Nephron progenitor cell (in vitro differentiated cells): ENCODE measurements at regions not wholly inside any gene's neighbourhood (a gene's known extent, or its start where the extent isn't known, plus 50 kb on each side); places are given as distances from the start of the nearest gene placed in this dataset.

Experiments used
- DNase-seq: peaks from one replicate; pipeline ENCODE4 v3.0.0; 2021
- H3K27ac Mint-ChIP-seq: 2 replicates; pipeline ENCODE4 v1.8.0; 2021; ENCODE audit warnings: mild to moderate bottlenecking, moderate library complexity, mixed read lengths
- H3K27me3 Mint-ChIP-seq: 2 replicates; pipeline ENCODE4 v1.8.0; 2021; ENCODE audit warnings: mild to moderate bottlenecking, low read depth, mixed read lengths; ENCODE audit not compliant: poor library complexity
- H3K36me3 Mint-ChIP-seq: 2 replicates; pipeline ENCODE4 v1.8.0; 2021; ENCODE audit warnings: low read depth, mixed read lengths
- H3K4me1 Mint-ChIP-seq: 2 replicates; pipeline ENCODE4 v1.8.0; 2021; ENCODE audit warnings: mixed read lengths
- H3K4me3 Mint-ChIP-seq: 2 replicates; pipeline ENCODE4 v1.8.0; 2021; ENCODE audit warnings: mild to moderate bottlenecking, moderate library complexity, mixed read lengths
- H3K9me3 Mint-ChIP-seq: 2 replicates; pipeline ENCODE4 v1.8.0; 2021; ENCODE audit warnings: mild to moderate bottlenecking, moderate library complexity, mixed read lengths
- TF ChIP-seq, protein P1 (sequence below): fragments of 200-600 bp; sonication (generic); IDR thresholded peaks from 2 replicates; pipeline ENCODE4 v1.5.0; 2021; ENCODE audit warnings: antibody characterized with exemption

DNA sequence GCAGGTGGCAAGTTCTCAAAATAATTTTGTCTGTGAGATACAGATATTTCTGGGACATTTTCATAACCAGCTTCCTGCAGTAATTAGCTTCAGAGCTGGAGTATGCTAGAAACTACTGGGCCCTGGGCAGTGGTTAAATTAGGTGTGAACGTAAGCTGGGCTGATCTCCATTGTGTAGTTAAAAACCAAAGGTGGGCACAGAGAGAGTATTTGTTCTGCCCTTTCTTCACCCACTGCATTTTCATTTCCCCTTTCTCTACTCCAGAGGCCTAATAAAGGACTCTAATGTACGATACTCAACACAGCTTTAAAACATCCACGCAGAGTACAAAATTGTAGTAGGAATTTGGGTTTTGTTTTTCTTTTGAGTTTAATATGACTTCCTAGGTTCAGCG is 252.7 kb downstream of the SPRY1 start:
- Mint-ChIP-seq H3K9me3 (peaks cover 7% of the 10 kb centered on the region), H3K27me3 (no peaks in the 10 kb centered on the region), H3K36me3 (peaks cover 3% of the 10 kb centered on the region), H3K4me3 (no peak overlapping the region), H3K27ac (peak overlapping the region; percentile 83), H3K4me1 (peaks cover 12% of the 10 kb centered on the region)
- TF ChIP-seq, protein P1, sequence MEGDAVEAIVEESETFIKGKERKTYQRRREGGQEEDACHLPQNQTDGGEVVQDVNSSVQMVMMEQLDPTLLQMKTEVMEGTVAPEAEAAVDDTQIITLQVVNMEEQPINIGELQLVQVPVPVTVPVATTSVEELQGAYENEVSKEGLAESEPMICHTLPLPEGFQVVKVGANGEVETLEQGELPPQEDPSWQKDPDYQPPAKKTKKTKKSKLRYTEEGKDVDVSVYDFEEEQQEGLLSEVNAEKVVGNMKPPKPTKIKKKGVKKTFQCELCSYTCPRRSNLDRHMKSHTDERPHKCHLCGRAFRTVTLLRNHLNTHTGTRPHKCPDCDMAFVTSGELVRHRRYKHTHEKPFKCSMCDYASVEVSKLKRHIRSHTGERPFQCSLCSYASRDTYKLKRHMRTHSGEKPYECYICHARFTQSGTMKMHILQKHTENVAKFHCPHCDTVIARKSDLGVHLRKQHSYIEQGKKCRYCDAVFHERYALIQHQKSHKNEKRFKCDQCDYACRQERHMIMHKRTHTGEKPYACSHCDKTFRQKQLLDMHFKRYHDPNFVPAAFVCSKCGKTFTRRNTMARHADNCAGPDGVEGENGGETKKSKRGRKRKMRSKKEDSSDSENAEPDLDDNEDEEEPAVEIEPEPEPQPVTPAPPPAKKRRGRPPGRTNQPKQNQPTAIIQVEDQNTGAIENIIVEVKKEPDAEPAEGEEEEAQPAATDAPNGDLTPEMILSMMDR: no peak
- DNase-seq: no peak

DNA sequence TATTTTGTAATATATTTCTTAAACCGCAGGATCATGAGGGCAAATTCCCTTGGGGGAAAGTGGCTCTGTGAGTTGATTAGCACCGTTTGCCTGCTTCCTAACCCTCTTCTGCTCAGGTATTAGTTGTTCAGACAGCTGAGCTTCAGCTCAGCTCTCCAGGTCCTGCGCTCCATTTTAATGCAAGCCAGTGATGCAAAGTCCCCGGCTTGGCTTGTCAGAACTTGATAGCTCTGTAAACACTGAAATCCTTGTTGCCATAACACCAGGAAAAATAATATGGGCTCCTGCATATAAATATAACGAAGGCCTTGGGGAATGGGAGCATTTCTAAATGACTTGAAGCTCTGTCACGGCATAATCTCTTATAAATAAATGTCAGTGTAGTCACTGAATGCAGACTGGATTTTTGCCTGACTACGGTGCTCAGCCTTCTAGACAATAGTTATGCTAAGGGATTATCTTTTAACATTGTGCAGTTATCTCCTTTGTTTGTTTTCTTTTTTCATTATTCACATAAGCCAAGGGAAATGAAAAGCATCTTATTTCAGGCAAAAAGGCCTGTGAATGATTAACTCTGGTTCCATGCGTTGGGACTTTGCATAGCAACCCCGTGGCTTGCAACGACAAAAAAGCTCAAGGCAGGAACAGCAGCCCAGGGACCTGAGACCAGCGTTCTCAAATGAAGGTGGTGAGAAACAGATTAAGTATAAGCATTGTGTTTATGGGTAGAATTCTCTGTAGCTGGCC is 253.2 kb downstream of the SPRY1 start:
- Mint-ChIP-seq H3K4me1 (peaks cover 12% of the 10 kb centered on the region), H3K4me3 (no peak overlapping the region), H3K27me3 (no peaks in the 10 kb centered on the region), H3K36me3 (peaks cover 8% of the 10 kb centered on the region), H3K9me3 (peaks cover 13% of the 10 kb centered on the region), H3K27ac (peak overlapping the region; percentile 83)
- no peak for DNase-seq
- TF ChIP-seq, protein P1: no peak

DNA sequence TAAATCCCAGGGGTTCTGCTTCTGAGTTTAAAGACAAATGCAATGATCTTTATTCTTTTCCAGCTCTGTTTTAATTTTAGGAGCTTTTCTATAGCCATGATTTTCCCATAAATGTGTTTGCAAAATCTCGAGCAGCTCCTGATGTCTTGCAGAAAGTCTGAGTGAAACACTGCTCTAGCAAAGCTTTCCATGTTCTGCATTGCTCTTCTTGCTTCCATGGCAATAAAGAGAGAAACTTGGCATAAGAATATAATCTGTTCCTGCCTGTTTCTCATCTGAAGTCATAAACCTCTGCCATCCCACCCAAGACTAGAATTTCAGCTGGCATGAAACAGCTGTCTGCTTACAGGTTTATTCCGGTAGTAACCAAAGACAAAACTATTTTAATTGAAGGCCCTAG is 254.5 kb downstream of the SPRY1 start:
- DNase-seq: no peak
- TF ChIP-seq, protein P1: no peak
- Mint-ChIP-seq H3K36me3 (peaks cover 16% of the 10 kb centered on the region), H3K27ac (no peak overlapping the region), H3K27me3 (no peaks in the 10 kb centered on the region), H3K4me1 (peaks cover 12% of the 10 kb centered on the region), H3K9me3 (peaks cover 22% of the 10 kb centered on the region), H3K4me3 (no peak overlapping the region)

DNA sequence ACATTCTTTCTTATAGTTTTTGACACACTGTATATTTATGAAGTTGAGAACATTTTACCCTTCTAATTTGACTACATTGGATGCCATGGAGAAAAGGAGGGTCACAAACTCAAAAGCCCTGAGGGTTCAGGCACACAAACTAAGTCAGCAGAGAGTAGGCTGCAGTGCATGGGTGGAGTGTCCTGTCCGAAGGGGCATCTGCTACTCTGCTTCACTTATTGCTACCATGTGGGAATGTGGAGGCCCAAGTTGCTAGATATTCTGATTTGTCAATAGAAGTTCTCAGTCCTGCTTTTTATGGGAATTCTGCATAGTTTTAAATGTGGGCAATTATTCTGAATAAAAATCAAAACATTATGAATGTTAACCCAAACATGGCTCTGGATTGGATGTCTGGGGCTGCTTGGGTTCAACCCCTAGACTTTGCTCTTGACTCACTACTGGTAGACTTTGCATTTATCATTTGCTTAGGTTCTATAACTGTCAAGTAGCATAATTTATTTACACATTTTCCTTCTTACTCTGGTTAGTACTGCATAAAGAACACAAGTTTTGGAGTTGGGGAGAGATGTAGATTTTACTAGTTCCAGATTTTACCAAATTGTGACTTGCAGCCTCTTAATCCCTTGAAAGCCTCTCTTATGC is 255.1 kb downstream of the SPRY1 start:
- DNase-seq: no peak
- peaks cover 12% of the 10 kb centered on the region for H3K4me1 Mint-ChIP-seq
- H3K27me3 Mint-ChIP-seq: no peaks in the 10 kb centered on the region
- H3K27ac Mint-ChIP-seq: no peak overlapping the region
- H3K9me3 Mint-ChIP-seq: peaks cover 28% of the 10 kb centered on the region
- TF ChIP-seq, protein P1: no peak
- no peak overlapping the region for H3K4me3 Mint-ChIP-seq
- H3K36me3 Mint-ChIP-seq: peaks cover 20% of the 10 kb centered on the region

DNA sequence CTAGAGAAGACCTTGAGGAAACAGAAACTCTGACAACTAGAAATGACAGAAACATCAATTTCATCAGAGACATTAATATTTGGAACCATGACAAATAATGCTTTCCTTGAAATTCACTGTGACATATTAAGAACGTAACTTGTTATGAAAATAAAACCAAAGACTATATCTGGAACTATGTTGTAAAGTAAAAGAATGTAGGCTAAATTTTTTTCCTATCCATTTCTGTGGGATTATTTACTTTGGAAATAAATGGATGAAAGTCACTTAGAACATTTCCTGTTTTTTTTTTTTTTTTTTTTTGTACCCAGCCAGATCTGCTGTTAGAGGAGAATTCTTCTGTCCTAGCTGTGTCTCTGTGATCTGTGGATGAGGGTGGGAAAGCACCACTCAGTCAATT is 255.9 kb downstream of the SPRY1 start:
- Mint-ChIP-seq H3K4me1 (peaks cover 12% of the 10 kb centered on the region), H3K27me3 (peaks cover 2% of the 10 kb centered on the region), H3K4me3 (no peak overlapping the region), H3K36me3 (peaks cover 27% of the 10 kb centered on the region), H3K27ac (no peak overlapping the region), H3K9me3 (peaks cover 35% of the 10 kb centered on the region)
- TF ChIP-seq, protein P1: no peak
- no peak for DNase-seq
